ENCODE measurements at regions not wholly inside any gene's neighbourhood (a gene's known extent, or its start where the extent isn't known, plus 50 kb on each side); places are given as distances from the start of the nearest gene placed in this dataset.

GRCh38 chr6:100959280-100959679 lies 78.2 kb upstream of the ASCC3 start:
- no peak overlapping the region for H3K4me2 ChIP-seq (ENCODE audit: low read length)
- no peaks in the 10 kb centered on the region for H3K4me1 Mint-ChIP-seq (ENCODE audit: low read depth, unreplicated experiment)
- no peaks in the 10 kb centered on the region for H3K36me3 ChIP-seq (ENCODE audit: insufficient read depth, low read length)
- H3K4me3 ChIP-seq (ENCODE audit: insufficient read depth, low read depth, low read length), result no peak overlapping the region
- H3K9ac ChIP-seq (ENCODE audit: low read length), result no peak overlapping the region
- H3K36me3 Mint-ChIP-seq (ENCODE audit: low read depth, unreplicated experiment), result no peaks in the 10 kb centered on the region
- H3K27me3 Mint-ChIP-seq (ENCODE audit: low read depth, unreplicated experiment), result no peaks in the 10 kb centered on the region
- H3K4me3 Mint-ChIP-seq (ENCODE audit: unreplicated experiment), result no peak overlapping the region
- H3K4me1 ChIP-seq (ENCODE audit: insufficient read depth, low read length), result no peaks in the 10 kb centered on the region
- no peak overlapping the region for H3K27ac Mint-ChIP-seq (ENCODE audit: unreplicated experiment)
- no peaks in the 10 kb centered on the region for H3K79me2 ChIP-seq (ENCODE audit: insufficient read depth, low read length)
- no peak for DNase-seq (ENCODE audit: low read depth)
- H3K27me3 ChIP-seq (ENCODE audit: insufficient read depth, low read length), result no peaks in the 10 kb centered on the region
- H4K20me1 ChIP-seq (ENCODE audit: insufficient read depth, low read length), result no peaks in the 10 kb centered on the region
- H3K27ac ChIP-seq (ENCODE audit: low read depth, low read length), result no peak overlapping the region
- no peak overlapping the region for H2AFZ ChIP-seq (ENCODE audit: low read depth, low read length)
- TF ChIP-seq EZH2 (IDR thresholded peaks at IDR 0.05; ENCODE audit: insufficient read depth, low read length), result no peak
- TF ChIP-seq, protein P1, sequence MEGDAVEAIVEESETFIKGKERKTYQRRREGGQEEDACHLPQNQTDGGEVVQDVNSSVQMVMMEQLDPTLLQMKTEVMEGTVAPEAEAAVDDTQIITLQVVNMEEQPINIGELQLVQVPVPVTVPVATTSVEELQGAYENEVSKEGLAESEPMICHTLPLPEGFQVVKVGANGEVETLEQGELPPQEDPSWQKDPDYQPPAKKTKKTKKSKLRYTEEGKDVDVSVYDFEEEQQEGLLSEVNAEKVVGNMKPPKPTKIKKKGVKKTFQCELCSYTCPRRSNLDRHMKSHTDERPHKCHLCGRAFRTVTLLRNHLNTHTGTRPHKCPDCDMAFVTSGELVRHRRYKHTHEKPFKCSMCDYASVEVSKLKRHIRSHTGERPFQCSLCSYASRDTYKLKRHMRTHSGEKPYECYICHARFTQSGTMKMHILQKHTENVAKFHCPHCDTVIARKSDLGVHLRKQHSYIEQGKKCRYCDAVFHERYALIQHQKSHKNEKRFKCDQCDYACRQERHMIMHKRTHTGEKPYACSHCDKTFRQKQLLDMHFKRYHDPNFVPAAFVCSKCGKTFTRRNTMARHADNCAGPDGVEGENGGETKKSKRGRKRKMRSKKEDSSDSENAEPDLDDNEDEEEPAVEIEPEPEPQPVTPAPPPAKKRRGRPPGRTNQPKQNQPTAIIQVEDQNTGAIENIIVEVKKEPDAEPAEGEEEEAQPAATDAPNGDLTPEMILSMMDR (IDR thresholded peaks at IDR 0.05; ENCODE audit: insufficient read depth, low read depth, low read length), result no peak
- H3K9me3 ChIP-seq (ENCODE audit: insufficient read depth, low read depth, low read length), result no peaks in the 10 kb centered on the region
- H3K9me3 Mint-ChIP-seq (ENCODE audit: unreplicated experiment), result no peaks in the 10 kb centered on the region
- no peak for FAIRE-seq

- Histone ChIP-seq H3K79me2 (ENCODE audit: insufficient read depth, low read length) (no peaks in the 10 kb centered on the region), H3K4me1 (ENCODE audit: insufficient read depth, low read length) (no peaks in the 10 kb centered on the region), H3K36me3 (ENCODE audit: insufficient read depth, low read length) (no peaks in the 10 kb centered on the region), H3K9ac (ENCODE audit: low read length) (no peak overlapping the region), H2AFZ (ENCODE audit: low read depth, low read length) (no peak overlapping the region), H3K27me3 (ENCODE audit: insufficient read depth, low read length) (no peaks in the 10 kb centered on the region), H3K9me3 (ENCODE audit: insufficient read depth, low read depth, low read length) (no peaks in the 10 kb centered on the region), H3K4me3 (ENCODE audit: insufficient read depth, low read depth, low read length) (no peak overlapping the region), H3K27ac (ENCODE audit: low read depth, low read length) (no peak overlapping the region), H3K4me2 (ENCODE audit: low read length) (no peak overlapping the region), H4K20me1 (ENCODE audit: insufficient read depth, low read length) (no peaks in the 10 kb centered on the region)
- DNase-seq (ENCODE audit: low read depth), result no peak
- TF ChIP-seq, protein P1 (IDR thresholded peaks at IDR 0.05; ENCODE audit: insufficient read depth, low read depth, low read length), result no peak
- no peak for TF ChIP-seq EZH2 (IDR thresholded peaks at IDR 0.05; ENCODE audit: insufficient read depth, low read length)
- Mint-ChIP-seq H3K9me3 (ENCODE audit: unreplicated experiment) (no peaks in the 10 kb centered on the region), H3K4me3 (ENCODE audit: unreplicated experiment) (no peak overlapping the region), H3K27ac (ENCODE audit: unreplicated experiment) (no peak overlapping the region), H3K36me3 (ENCODE audit: low read depth, unreplicated experiment) (no peaks in the 10 kb centered on the region), H3K4me1 (ENCODE audit: low read depth, unreplicated experiment) (no peaks in the 10 kb centered on the region), H3K27me3 (ENCODE audit: low read depth, unreplicated experiment) (no peaks in the 10 kb centered on the region)
- no peak for FAIRE-seq
These were observed 81.3 kb upstream of the ASCC3 start for GRCh38 chr6:100962466-100962865.

DNA sequence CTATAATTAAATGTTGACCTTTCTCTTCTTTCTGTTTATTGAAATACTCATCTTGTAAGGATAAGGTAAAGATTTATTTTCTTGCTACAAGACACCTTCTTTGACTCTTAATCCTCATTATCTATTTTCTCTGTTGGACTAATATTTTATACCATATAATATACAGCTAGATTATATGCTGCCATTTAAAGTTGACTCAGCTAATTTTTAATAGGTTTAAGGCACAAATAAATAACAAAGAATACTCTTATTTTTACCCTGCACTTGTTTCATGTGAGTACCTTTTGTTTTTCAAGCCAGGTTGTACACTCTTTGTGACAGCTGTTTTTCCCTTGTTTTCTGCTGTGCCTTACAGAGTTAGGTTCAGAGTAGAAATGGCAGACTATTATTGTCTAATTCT lies 83.9 kb upstream of the ASCC3 start:
- Mint-ChIP-seq H3K27me3 (ENCODE audit: low read depth, unreplicated experiment) (no peaks in the 10 kb centered on the region), H3K36me3 (ENCODE audit: low read depth, unreplicated experiment) (no peaks in the 10 kb centered on the region), H3K4me3 (ENCODE audit: unreplicated experiment) (no peak overlapping the region), H3K4me1 (ENCODE audit: low read depth, unreplicated experiment) (no peaks in the 10 kb centered on the region), H3K27ac (ENCODE audit: unreplicated experiment) (no peak overlapping the region), H3K9me3 (ENCODE audit: unreplicated experiment) (peaks cover 3% of the 10 kb centered on the region)
- Histone ChIP-seq H3K27ac (ENCODE audit: low read depth, low read length) (no peak overlapping the region), H3K27me3 (ENCODE audit: insufficient read depth, low read length) (no peaks in the 10 kb centered on the region), H3K36me3 (ENCODE audit: insufficient read depth, low read length) (no peaks in the 10 kb centered on the region), H3K79me2 (ENCODE audit: insufficient read depth, low read length) (no peaks in the 10 kb centered on the region), H2AFZ (ENCODE audit: low read depth, low read length) (no peak overlapping the region), H3K4me1 (ENCODE audit: insufficient read depth, low read length) (no peaks in the 10 kb centered on the region), H3K4me3 (ENCODE audit: insufficient read depth, low read depth, low read length) (no peak overlapping the region), H3K4me2 (ENCODE audit: low read length) (no peak overlapping the region), H3K9me3 (ENCODE audit: insufficient read depth, low read depth, low read length) (no peaks in the 10 kb centered on the region), H3K9ac (ENCODE audit: low read length) (no peak overlapping the region), H4K20me1 (ENCODE audit: insufficient read depth, low read length) (no peaks in the 10 kb centered on the region)
- DNase-seq (ENCODE audit: low read depth) (no peak), FAIRE-seq (no peak)
- TF ChIP-seq, protein P1 (IDR thresholded peaks at IDR 0.05; ENCODE audit: insufficient read depth, low read depth, low read length), result no peak
- no peak for TF ChIP-seq EZH2 (IDR thresholded peaks at IDR 0.05; ENCODE audit: insufficient read depth, low read length)
